ENCODE measurements at regions not wholly inside any gene's neighbourhood (a gene's known extent, or its start where the extent isn't known, plus 50 kb on each side); places are given as distances from the start of the nearest gene placed in this dataset.

DNA sequence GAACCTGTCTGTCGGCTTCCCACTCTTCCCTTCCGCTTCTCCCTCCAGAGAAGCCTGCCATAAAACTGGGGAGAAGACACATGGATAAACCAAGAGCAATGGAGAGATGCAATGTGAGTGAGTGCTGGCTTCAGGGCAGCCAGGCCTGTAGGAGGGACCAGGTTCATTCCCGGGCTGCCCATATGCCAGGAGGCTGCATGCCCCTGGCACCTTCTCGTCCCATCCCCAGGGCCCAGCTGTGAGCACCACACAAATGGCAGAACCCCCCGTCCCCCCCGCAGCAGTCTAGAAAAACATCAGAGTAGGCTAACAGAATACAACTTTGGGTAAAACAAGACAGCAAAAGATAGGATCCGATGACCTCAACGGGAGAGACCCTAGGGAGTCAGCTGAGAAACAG is 341.3 kb upstream of the SHH start:
- Histone ChIP-seq H4K20me1 (ENCODE audit: control insufficient read depth, insufficient read depth, low read length, poor library complexity, severe bottlenecking) (no peaks in the 10 kb centered on the region), H3K4me1 (ENCODE audit: control insufficient read depth in 2 of 2, insufficient read depth in 2 of 2, low read length in 2 of 2) (no peaks in the 10 kb centered on the region), H3K9ac (ENCODE audit: low read length) (no peak overlapping the region), H3K9me3 (ENCODE audit: control extremely low read depth in 1 of 3, control insufficient read depth in 2 of 3, insufficient read depth in 1 of 3, low read length in 2 of 3) (peaks cover 0 to 16% (median 0%) of the 10 kb centered on the region in 3 donors), H3K4me2 (replicated peaks; ENCODE audit: low read depth, low read length, poor library complexity, severe bottlenecking) (no peak overlapping the region), H3K4me3 (ENCODE audit: control extremely low read depth in 1 of 5, extremely low read depth in 1 of 5, insufficient read depth in 1 of 5, low read depth in 2 of 5, low read length in 4 of 5) (no peak overlapping the region), H3K27ac (ENCODE audit: low read length in 2 of 2) (no peak overlapping the region), H3K36me3 (replicated peaks in 1 of 2; ENCODE audit: control extremely low read depth in 1 of 2, control insufficient read depth in 1 of 2, extremely low read depth in 1 of 2, insufficient read depth in 2 of 2, low read length in 1 of 2) (no peaks in the 10 kb centered on the region), H3K79me2 (ENCODE audit: control insufficient read depth, insufficient read depth, low read length) (no peaks in the 10 kb centered on the region), H2AFZ (ENCODE audit: insufficient read depth, low read depth, low read length, poor library complexity, severe bottlenecking) (no peak overlapping the region), H3K27me3 (replicated peaks in 1 of 4; ENCODE audit: control extremely low read depth in 1 of 4, control insufficient read depth in 3 of 4, insufficient read depth in 4 of 4, low read length in 3 of 4) (no peaks in the 10 kb centered on the region)
- intact Hi-C loops (cut with micrococcal nuclease): no loop called here
- Mint-ChIP-seq H3K27ac (no peak overlapping the region), H3K9me3 (ENCODE audit: insufficient read depth) (no peaks in the 10 kb centered on the region), H3K4me1 (no peaks in the 10 kb centered on the region), H3K4me3 (no peak overlapping the region), H3K27me3 (peaks cover 7% of the 10 kb centered on the region)
- WGBS (ENCODE audit: insufficient coverage): 95% methylated on average over 5 of the region's 8 CpGs
- no peak for ATAC-seq (ENCODE audit: low read depth)
- TF ChIP-seq EZH2 (IDR thresholded peaks at IDR 0.05; ENCODE audit: borderline replicate concordance, insufficient read depth, low read depth, low read length, poor library complexity, severe bottlenecking): no peak
- TF ChIP-seq, protein P1, sequence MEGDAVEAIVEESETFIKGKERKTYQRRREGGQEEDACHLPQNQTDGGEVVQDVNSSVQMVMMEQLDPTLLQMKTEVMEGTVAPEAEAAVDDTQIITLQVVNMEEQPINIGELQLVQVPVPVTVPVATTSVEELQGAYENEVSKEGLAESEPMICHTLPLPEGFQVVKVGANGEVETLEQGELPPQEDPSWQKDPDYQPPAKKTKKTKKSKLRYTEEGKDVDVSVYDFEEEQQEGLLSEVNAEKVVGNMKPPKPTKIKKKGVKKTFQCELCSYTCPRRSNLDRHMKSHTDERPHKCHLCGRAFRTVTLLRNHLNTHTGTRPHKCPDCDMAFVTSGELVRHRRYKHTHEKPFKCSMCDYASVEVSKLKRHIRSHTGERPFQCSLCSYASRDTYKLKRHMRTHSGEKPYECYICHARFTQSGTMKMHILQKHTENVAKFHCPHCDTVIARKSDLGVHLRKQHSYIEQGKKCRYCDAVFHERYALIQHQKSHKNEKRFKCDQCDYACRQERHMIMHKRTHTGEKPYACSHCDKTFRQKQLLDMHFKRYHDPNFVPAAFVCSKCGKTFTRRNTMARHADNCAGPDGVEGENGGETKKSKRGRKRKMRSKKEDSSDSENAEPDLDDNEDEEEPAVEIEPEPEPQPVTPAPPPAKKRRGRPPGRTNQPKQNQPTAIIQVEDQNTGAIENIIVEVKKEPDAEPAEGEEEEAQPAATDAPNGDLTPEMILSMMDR (IDR thresholded peaks at IDR 0.05): no peak
- DNase-seq: no peak
- ChIA-PET CTCF (no interaction called here), POLR2A (no interaction called here)

- H3K79me2 ChIP-seq (ENCODE audit: control insufficient read depth, insufficient read depth, low read length): no peaks in the 10 kb centered on the region
- no peak overlapping the region for H3K9ac ChIP-seq (ENCODE audit: low read length)
- CTCF ChIA-PET: no interaction called here
- H3K27ac Mint-ChIP-seq: no peak overlapping the region
- peaks cover 7% of the 10 kb centered on the region for H3K27me3 Mint-ChIP-seq
- H3K4me1 ChIP-seq (ENCODE audit: control insufficient read depth in 2 of 2, insufficient read depth in 2 of 2, low read length in 2 of 2): no peaks in the 10 kb centered on the region
- H3K4me2 ChIP-seq (replicated peaks; ENCODE audit: low read depth, low read length, poor library complexity, severe bottlenecking): no peak overlapping the region
- H3K27ac ChIP-seq (ENCODE audit: low read length in 2 of 2): no peak overlapping the region
- no peaks in the 10 kb centered on the region for H3K36me3 ChIP-seq (replicated peaks in 1 of 2; ENCODE audit: control extremely low read depth in 1 of 2, control insufficient read depth in 1 of 2, extremely low read depth in 1 of 2, insufficient read depth in 2 of 2, low read length in 1 of 2)
- no peak overlapping the region for H3K4me3 Mint-ChIP-seq
- WGBS (ENCODE audit: insufficient coverage): 82% methylated on average over 5 of the region's 6 CpGs
- H4K20me1 ChIP-seq (ENCODE audit: control insufficient read depth, insufficient read depth, low read length, poor library complexity, severe bottlenecking): no peaks in the 10 kb centered on the region
- TF ChIP-seq, protein P1 (IDR thresholded peaks at IDR 0.05): no peak
- no peak for TF ChIP-seq EZH2 (IDR thresholded peaks at IDR 0.05; ENCODE audit: borderline replicate concordance, insufficient read depth, low read depth, low read length, poor library complexity, severe bottlenecking)
- no peak for DNase-seq
- no peak overlapping the region for H2AFZ ChIP-seq (ENCODE audit: insufficient read depth, low read depth, low read length, poor library complexity, severe bottlenecking)
- intact Hi-C loops (cut with micrococcal nuclease): no loop called here
- no peak for ATAC-seq (ENCODE audit: low read depth)
- H3K4me1 Mint-ChIP-seq: no peaks in the 10 kb centered on the region
- POLR2A ChIA-PET: no interaction called here
- H3K9me3 Mint-ChIP-seq (ENCODE audit: insufficient read depth): no peaks in the 10 kb centered on the region
- peaks cover 0 to 11% (median 0%) of the 10 kb centered on the region in 3 donors for H3K9me3 ChIP-seq (ENCODE audit: control extremely low read depth in 1 of 3, control insufficient read depth in 2 of 3, insufficient read depth in 1 of 3, low read length in 2 of 3)
- H3K4me3 ChIP-seq (ENCODE audit: control extremely low read depth in 1 of 5, extremely low read depth in 1 of 5, insufficient read depth in 1 of 5, low read depth in 2 of 5, low read length in 4 of 5): no peak overlapping the region
- no peaks in the 10 kb centered on the region for H3K27me3 ChIP-seq (replicated peaks in 1 of 4; ENCODE audit: control extremely low read depth in 1 of 4, control insufficient read depth in 3 of 4, insufficient read depth in 4 of 4, low read length in 3 of 4)
Measured at GRCh38 chr7:156152390-156152789, 340.1 kb upstream of the SHH start.

Measured in B cell (primary cell).